Retinal pigment epithelial cell (primary cell): ENCODE measurements at regions not wholly inside any gene's neighbourhood (a gene's known extent, or its start where the extent isn't known, plus 50 kb on each side); places are given as distances from the start of the nearest gene placed in this dataset.

ENCODE experiments used
- DNase-seq: peaks from one replicate; pipeline ENCODE4 v3.0.0-alpha.2; 2010; ENCODE audit warnings: low read depth
- H3K4me3 ChIP-seq: 2 replicates; pipeline ENCODE4 v1.5.1; 2011; ENCODE audit warnings: mild to moderate bottlenecking, low read length, control low read depth, moderate library complexity
- CTCF ChIP-seq: conservative IDR thresholded peaks from 2 replicates; pipeline ENCODE4 v1.5.1; 2011; ENCODE audit warnings: low read depth, low read length, control low read depth, inconsistent platforms

DNA sequence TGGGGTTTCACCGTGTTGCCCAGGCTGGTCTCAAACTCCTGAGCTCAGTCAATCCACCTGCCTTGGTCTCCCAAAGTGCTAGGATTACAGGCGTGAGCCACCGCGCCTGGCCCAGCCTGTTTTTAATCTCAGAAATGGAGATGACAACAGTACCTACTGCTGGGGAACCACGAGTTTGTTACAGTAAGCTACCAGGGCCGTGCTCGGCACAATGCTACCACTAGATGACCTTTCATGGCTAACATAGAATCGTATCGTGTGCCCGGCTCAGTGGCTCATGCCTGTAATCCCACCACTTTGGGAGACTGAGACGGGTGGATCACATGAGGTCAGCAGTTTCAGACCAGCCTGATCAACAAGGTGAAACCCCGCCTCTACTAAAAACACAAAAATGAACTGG, 90.8 kb upstream of the SLC34A2 start:
- no peak overlapping the region for H3K4me3 ChIP-seq
- no peak for TF ChIP-seq CTCF
- no peak for DNase-seq

DNA sequence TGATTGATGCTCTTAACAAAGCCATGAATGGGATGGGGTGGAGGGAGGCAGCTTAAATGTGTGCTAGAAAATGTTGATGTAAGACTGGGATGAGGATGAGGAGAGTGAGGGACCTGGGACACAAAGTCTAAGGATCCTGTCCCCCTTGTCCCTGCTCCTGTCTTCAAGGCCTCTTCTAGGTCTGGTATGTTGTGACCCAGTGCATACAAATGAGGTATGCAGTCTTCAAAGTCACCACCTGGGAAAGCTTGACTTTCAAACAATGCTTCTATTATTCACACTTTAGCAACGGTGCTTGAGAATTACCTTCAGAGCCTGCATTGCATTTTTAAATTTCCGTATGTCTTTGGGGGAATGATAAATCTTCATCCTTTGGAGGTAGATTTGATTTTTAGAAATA, 88.4 kb upstream of the SLC34A2 start:
- TF ChIP-seq CTCF: no peak
- no peak for DNase-seq

DNA sequence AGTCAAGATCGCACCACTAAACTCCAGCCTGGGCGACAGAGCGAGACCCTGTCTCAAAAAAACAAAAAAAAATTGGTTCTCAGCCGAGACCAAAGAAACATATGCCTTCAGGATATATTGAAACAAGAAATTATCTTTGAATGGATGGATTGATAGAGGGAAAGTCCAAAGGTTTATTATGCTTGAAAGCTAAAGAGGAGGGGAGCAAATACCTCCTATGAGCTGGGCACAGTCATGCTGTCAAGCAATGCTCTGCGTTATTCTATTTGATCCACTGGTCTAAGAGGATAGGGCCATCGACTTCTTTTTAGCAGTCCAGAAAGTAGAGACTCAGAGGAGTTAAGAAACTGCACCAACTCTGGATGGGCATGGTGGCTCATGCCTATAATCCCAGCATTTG, 85.9 kb upstream of the SLC34A2 start:
- no peak for TF ChIP-seq CTCF
- no peak overlapping the region for H3K4me3 ChIP-seq
- no peak for DNase-seq

More for the DNA sequence above, 88.4 kb upstream of the SLC34A2 start:
- no peak overlapping the region for H3K4me3 ChIP-seq

GRCh38 chr4:25575611-25576010, 80.0 kb upstream of the SLC34A2 start:
- TF ChIP-seq CTCF: no peak

DNA sequence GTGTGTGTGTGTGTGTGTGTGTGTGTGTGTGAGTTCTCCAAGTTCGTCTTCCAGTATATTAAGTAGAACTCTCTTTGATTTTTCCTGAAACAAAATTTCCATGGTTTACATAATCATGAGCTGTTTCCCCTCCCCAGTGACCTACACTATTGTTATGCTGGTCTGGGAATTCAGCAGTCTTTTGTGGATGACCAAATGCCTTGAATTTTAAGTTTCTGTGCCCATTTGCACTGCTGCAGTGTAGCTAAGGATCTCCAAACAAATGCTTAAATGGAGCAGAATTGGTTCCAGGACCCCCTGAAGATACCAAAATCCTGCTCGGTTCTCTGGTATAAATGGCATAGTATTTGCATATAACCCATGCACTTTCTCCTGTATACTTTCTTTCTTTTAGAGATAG, 77.2 kb upstream of the SLC34A2 start:
- H3K4me3 ChIP-seq: no peak overlapping the region
- no peak for TF ChIP-seq CTCF
- DNase-seq: no peak

More at GRCh38 chr4:25575611-25576010, 80.0 kb upstream of the SLC34A2 start:
- no peak for DNase-seq
- no peak overlapping the region for H3K4me3 ChIP-seq

DNA sequence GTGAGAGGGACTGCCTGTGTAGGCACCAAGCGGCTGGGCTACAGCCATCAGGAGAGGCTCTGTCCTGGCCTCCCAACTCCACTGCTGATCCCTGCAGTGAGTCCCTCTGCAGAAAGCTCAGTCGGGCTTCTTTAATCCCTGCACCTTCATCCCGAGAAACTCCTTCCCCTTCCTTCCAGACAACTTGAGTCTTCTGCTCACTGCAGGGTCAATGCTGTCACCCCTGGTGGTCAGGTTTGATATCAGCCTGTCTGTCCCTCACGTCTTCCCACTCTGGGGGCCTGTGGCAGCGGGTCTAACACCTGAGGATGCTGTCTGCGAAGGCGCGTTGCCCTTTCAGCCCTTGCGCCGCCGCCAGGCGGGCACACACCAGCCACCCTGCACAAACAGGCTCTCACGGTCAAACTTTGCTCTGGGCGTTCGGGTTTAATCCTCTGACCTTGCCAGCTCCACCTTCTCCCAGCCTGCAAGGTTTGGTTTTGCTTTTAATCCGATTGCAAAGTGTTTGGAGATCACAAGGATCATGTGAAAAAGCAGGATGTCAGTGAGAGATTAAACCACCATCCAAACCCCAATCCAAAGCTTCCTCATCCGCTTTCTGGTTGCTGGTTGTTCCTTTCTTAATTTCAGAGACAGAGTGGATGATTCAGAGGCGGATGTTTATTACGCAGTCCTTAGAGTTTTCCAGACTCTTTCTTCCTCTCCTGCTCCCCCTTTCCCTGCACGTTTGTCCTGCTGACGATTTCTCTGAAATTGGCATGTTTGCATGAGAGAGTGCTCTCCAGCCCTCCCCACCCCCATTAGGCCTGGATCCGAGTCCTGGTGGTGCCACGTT, 74.8 kb upstream of the SLC34A2 start:
- peak; percentile 74 for DNase-seq
- H3K4me3 ChIP-seq: peak overlapping the region; percentile 0
- TF ChIP-seq CTCF: peak; percentile 46

DNA sequence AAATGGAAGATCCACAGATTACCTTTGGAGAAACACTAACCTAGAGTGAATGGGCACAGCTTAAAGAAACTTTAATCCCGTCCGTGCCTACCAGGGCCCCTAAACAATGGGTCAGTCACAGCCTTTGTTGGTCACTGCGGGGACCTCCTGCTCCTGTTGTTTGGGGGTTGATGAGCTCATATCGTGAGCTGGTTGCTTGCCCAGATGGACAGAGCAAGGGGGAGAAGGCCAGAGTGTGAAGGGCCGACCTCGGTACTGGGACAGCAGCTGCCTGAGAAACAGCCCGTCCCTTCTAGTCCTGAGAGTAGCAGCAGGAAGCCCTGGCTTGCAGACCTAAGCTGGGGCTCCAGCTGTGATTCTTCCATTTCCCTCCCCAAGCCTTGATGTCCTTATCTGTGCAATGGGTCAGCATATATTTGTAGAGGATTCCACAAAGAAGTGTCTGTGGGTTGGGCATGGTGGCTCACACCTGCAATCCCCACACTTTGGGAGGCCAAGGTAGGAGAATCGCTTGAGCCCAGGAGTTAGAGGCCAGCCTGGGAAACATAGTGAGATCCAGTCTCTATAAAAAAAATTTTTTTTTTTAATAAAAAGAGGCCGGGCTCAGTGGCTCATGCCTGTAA, 69.6 kb upstream of the SLC34A2 start:
- no peak overlapping the region for H3K4me3 ChIP-seq
- no peak for TF ChIP-seq CTCF
- DNase-seq: no peak
